NCI-H524 treated with DMSO at 0.1 percent for 48 hours (cell line): ENCODE measurements at regions not wholly inside any gene's neighbourhood (a gene's known extent, or its start where the extent isn't known, plus 50 kb on each side); places are given as distances from the start of the nearest gene placed in this dataset.
"Not testable (repeated sequence)": the region's sequence is repeated elsewhere in the genome, so short reads cannot be mapped to it uniquely, and the experiment has no call there.

ENCODE experiments used
- DNase-seq: peaks from one replicate; lab custom pipeline; 2025; lab: John Stamatoyannopoulos, UW

DNA sequence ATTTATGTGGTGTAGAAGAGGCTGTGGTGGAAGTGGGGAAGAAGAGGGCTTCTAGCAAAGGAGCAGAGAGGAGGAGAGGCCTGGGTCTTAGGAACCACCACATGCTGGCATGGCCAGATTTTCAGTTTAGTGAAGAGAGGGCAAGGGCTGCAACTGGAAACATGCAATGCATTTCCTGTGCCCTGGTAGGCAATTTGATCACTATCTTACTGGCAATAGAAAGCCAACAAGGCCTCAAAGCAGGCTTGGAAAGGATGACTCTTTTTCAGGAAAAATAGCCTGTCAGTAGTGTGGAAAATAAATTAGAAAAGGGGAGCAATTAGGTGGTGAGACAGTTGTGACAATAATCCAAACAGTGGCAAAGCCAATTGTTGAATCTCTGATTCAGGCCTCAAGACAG is 501.9 kb upstream of the ZFP42 start:
- DNase-seq, result no peak

DNA sequence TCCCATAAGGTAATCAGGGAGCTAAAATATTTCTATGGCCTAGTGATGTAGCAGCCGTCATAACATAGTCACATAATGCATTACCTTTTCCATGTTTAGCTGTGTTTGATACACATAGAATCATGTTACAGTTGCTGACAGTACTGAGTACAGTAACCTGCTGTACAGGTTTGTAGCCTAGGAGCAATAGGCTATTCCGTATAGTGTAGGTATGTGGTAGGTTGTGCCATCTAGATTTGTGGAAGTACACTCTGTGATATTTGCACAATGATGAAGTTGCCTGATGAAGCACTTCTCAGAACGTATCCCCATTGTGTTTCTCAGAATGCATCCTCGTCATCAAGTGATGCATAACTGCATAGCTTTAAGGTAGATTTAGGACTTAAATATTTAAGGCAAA is 495.6 kb upstream of the ZFP42 start:
- no peak for DNase-seq

DNA sequence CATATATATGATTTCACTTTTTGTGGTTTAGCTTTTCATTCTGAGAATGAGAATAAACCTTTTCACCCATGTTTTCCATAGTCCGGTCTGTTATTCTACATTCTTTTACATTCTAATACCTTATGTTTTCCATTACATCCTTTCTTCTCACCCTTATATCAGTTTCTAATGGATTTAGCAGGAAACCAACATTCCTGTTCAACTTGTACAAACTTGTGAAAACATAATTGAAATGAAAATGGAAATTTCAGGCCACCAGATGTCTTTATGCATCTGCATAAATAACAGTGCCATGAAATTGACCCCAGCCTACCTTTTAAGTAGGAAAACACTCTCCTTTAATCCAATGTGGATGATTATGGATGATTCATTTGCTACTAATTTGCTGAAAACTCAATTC is 494.8 kb upstream of the ZFP42 start:
- DNase-seq, result no peak

DNA sequence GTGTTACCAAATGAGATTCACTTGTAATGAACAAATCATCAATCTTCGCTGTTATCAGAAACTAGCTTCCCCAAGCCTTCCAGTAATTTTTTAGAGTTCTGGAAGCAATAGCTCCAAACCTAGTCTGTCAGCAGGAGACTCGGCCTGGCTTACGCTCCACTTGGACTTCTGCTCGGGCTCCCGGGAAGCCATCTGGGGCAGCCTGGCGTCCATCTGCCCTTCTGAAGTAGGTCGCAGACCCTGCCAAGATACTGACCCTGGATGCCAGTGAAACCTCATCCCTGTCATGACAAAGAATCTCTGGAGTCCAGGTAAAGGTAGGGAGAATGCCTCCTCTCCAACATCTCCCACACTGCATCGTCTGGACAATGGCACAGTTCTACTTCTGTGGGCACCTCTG is 493.8 kb upstream of the ZFP42 start:
- DNase-seq, result no peak

DNA sequence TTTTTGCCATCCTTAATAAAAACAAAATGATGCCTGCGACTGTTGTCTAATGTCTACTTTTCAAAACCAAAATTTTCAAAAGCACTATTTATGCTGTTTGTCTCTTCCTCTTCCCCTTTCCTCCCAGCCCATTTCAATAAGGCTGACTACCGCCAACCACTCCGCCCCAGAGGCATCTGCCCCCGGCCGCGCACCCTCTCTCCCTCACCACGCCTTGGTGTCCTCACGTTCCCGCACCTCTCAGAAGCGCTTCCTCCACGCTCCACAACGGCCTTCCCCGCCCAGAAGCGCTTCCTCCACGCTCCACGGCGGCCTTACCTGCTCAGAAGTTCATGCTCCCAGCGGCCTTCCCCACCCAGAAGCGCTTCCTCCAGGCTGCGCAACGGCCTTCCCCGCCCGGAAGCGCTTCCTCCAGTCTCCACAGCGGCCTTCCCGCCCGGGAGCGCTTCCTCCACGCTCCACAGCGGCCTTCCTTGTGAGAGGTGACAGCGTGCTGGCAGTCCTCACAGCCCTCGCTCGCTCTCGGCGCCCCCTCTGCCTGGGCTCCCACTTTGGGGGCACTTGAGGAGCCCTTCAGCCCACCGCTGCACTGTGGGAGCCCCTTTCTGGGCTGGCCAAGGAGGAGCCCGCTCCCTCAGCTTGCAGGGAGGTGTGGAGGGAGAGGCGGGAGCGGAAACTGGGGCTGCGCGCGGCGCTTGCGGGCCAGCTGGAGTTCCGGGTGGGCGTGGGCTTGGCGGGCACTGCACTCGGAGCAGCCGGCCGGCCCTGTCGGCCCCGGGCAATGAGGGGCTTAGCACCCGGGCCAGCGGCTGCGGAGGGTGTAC is 490.4 kb upstream of the ZFP42 start:
- no peak for DNase-seq

DNA sequence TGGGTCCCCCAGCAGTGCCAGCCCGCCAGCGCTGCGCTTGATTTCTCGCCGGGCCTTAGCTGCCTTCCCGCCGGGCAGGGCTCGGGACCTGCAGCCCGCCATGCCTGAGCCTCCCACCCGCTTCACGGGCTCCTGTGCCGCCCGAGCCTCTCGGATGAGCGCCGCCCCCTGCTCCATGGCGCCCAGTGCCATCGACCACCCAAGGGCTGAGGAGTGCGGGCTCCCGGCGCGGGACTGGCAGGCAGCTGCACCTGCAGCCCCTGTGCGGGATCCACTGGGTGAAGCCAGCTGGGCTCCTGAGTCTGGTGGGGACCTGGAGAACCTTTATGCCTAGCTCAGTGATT is 489.8 kb upstream of the ZFP42 start:
- not testable (repeated sequence) for DNase-seq

DNA sequence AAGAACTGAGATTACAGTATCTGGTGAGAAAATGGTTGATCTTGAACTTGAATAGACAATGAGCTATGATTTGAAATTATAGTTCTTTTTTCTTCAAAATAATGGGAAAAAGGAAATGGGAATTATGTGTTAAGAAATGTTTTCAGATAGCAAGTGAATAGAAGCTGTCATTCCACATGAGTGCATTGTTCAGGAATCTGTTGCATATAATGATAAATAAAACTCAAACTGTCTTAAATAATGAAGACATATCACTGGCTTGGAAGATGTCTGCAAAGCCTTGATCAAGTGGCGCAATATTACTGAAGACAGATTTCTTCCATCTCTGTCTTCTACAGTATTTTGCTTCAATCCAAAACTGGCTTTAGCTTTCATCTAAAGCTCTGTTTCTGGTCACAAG is 479.3 kb upstream of the ZFP42 start:
- DNase-seq, result no peak

DNA sequence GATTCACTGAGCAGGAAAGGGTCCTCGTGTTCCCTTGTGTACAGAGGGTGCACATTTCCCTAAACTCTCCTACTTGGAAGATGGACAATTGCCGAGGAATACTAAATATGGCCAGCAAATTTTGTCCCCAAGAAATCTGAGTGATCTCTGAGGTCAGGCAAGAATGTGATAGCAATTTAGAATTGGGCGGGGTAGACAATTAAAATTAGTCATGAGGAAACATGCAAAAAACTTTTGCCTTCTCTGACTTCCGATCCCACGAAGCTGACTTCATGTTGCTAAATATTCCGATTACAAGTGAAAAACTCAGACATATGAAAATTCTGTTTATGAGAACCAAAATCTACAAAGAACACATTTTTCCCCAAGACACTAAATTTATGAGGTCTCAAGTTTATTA is 453.9 kb upstream of the ZFP42 start:
- DNase-seq, result no peak

DNA sequence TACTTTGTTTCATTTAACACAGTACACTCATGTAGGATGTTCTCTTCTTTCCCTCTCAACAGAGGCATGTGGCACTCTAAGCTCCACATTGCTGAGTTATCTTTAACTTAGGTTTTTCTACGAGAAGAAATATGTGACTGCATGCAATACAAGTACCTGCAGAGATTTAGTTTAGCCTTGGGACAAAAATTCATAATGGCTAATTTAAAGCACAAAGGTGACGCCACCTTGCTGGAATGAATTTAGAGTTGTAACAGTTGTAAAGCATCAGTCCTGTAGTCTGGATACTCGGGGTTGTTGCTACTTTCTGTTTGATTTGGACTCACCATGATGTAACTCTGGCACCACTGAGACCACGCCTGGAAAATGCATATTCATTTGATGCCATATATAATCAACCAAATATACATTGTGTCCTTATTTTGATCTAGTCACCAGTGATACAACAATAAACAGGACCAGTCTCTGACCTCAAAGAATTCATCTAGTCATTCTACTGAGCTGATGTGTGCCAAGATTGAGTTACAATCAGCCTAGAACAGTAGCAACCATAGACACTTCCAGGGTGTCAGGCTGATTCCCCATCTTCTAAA is 451.0 kb upstream of the ZFP42 start:
- no peak for DNase-seq

DNA sequence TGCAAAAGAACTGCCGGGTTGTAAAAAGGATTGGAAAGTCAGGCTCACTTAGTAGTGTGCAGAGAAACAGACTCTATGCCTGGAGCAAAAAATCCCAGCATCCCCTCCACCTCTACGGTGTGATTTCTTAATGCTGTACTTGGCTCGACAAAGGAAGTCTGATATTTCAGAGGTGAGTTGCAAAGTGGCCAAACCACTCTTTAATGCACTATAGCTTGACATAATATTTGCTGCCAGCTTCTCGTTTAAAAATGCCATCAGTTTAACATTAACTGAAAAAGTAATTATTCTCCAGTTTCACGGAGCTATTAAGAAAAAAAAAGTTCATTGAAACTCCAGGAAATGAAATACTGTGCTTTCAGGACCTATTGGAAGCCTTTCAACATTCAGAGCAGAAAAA is 448.3 kb upstream of the ZFP42 start:
- no peak for DNase-seq

DNA sequence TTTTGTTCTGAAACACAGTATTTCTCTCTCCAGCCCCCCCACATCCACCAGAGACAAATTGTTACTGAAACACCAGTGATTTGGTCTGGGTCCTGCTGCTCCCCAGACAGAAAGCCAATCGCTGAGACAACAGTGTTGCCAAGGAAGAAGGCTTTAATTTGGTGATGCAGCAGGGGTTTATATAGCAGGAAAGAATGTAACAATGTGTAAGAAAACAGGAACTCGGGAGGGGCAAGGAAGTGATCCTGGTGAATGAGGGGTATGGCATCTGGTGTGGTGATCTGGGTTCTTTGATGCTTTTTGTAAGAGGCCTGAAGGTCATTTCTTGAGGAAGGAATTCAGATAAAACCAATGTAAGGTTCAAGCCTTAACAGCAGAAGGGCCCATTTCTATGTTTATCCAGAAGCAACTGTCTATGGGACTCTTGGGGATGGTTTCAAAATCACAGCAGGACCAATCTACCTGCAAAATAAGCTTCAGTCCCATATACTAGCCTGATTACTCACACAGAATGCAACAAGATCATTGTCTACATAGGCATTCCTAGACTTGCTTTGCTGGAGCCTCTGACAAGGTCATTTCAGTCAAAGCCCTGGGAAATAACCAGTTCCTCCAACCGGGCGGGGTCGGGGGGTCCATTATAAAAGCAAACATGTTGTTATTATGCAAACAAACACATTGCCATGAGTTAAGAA is 445.2 kb upstream of the ZFP42 start:
- DNase-seq, result no peak

DNA sequence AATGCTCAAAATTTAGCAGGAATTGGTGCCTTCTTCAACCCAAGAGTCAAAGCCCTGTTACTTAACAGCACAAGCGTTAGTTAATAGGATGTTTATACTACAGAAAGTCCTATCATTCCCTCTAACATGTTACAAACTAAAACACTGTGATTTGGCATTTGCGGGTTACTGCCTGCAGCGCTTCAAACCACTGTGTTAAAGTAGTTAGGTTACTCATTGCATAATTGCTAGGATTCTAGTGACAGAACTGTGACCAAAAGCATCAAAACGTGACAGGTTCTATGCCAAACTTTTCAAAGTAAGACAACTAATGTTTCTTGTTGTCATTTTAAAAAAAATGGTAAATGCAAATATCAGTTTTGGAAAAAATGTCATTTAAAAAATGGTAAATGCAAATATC is 442.8 kb upstream of the ZFP42 start:
- no peak for DNase-seq

DNA sequence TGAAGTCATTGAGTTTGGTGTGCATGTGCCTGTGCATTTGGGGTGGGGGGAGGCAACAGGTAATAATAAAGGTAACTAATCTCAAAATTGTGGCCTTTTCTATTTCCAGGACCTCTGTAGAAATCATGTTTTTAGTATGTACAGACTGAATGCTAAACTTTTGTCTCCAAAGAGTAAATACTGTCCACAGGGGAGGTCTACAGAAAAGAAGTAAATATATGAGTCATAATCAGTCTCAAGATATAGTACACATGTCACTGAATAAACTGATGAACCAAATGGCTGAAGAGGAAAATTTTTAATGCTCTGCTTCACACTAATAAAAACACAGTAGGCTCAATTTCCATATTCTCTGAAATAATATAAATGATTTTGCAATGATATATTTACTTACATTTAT is 440.4 kb upstream of the ZFP42 start:
- DNase-seq, result no peak

DNA sequence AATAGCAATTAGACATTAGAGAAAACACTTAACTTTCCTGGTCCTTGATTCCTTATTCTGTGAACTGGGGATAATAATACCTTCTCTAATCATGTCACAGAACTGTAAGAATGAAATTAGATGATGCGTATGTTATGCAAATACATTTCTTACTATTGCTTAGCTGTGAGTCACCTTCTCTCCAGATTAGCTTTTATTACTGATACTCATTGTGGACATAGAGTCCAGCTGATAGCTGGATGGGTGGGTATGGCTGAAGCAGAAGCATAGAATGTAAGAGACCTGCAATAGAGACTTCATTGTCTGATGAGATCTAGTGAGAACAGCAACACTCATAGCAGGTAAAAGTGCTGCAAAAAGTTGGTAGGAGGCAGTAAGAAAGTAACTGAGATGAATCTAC is 437.2 kb upstream of the ZFP42 start:
- DNase-seq, result no peak

DNA sequence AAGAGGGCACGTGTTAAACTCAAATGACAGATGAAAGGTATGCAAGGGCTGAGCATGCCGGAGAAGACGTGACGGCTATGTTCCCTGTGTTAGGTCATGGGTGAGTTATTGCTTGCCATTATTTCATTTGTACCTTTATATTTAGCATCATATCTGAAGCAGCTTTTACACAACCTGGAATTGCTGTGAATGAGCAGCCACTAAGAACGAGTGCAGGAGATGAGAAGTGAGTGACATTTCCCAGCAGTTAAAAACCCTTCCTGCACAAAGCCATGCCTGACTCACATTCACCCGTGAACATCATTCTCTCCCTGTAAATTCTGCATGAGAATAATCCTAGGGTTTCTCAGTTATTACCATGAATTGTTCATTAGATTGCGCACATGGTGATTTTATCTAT is 433.2 kb upstream of the ZFP42 start:
- DNase-seq, result no peak

DNA sequence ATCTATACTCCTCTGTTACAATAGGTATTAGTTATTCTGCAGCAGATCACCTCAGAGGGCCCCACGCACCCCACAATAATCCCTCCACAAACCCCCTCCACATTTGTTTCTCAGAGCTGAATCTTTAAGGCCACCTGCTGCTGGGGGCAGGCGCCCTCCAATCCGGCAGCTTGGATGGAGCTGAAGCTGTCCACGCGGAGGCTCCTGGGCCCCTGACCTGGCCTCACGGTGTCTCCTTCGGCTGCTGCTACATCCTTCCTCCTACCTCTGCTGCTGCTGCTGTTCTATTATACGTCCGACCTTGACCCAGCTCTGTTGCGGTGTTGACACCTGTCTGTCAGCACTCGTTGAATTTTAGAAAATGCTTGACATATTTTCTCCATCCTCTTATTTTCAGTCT is 430.2 kb upstream of the ZFP42 start:
- no peak for DNase-seq

DNA sequence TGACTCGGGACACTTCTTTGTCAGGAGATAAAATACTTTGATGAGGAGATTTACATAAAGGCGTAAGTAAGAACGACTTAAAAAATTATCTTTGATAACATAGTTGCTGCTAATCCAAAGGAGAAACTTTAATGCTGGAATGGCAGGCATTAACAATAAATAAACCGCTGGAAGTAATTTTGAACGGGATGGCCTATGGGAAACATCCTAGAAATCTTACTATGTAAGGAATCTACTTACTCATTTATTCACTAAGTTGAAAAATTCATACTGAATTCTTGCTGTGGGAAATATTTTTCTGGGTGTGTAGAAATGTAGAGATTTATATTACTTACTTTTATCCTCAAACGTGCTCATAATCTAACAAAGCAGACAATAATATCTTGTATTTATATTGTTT is 425.7 kb upstream of the ZFP42 start:
- no peak for DNase-seq

DNA sequence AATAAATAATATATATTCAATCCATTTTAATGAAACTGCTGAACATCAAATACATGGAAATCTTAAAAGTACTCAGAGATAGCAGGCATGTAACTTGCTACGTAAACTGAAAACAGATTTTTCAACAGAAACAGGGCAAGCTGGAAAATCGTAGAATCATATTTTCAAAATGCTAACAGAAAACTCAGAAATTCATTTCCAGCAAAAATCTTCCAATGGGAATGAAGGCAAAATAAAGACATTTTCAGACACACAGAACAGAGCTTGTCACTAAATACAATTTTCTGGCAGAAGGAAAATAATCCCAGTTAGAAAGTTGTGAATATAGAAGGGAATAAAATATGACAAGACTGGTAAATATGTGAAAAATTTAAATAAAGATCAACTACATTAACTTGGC is 419.9 kb upstream of the ZFP42 start:
- no peak for DNase-seq

DNA sequence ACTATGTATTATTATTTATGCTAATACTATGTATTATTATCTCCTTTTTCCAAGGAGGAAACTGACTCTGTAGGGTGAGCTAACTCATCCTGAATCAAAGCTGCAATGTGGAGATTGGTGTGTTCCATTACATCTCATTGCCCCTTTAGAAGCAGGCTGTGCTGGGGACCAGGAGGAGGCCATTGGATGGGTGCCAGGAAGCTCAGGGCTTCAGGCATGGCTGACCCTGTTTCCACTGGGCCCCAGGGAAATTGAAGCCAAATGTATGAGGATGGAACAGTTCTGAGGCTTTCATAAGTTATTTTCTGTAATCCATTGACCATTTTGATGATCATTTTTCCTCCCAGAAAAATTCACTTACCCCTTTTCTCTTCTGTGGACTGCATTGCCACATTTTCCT is 418.8 kb upstream of the ZFP42 start:
- no peak for DNase-seq

DNA sequence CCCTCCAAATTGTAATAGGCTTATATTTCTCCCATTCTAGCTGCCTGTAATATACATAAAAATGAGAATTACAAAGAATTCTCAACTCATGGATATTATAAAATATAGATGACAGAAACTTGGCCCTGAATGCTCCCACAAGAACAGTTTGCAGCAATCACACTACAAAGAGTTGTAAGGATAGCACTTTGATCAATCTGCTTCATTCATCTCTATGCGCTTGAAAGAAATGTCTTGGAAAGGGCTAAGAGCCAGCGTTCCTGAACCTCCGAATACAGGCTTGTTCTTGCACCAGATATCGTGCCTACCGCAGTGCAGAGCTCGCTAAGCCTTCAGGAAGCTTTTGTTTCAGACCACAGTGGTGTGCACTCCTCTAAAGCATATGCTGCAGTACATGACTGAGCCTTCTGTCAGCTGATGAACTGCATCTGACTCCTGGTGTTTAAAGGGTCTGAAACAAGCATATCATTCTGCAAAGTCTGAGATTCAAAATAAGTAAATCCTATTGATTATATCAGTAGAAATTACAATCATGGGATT is 417.6 kb upstream of the ZFP42 start:
- no peak for DNase-seq

DNA sequence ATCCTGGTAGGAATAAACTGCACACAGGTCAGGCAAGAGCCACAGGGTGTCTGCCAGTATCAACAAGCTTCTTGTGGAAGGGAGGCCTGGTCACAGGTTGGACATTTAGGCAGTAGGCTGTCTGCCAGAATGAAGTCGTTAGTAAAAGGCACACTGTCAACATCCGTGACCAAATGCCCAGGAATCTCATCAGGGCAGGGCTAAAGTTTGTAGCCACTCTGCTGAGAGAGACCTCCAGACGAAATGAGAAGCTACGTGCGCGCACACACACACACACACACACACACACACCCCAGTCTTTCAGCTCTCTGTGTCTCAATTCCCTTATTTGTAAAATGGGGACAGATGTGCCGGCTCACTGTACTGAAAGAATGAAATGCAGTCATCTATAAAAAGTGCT is 408.7 kb upstream of the ZFP42 start:
- no peak for DNase-seq

DNA sequence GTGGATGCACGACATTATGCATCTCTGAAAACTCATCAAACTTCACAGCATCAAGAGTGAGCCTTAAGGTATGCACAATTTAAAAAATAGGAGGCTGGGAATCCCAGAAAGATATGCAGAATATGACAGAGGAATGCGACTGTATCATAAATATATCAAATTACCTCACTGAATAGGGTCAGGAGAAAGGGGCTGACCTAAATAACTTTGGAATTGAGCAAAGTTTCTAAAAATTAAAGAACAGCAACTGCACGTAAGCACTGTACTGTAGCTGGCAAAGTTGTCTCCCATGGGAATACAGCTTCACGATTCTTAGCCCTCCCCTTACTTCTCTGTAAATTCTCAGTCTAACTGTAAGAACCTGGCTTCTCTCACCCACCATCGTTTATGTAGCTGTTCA is 397.4 kb upstream of the ZFP42 start:
- no peak for DNase-seq

DNA sequence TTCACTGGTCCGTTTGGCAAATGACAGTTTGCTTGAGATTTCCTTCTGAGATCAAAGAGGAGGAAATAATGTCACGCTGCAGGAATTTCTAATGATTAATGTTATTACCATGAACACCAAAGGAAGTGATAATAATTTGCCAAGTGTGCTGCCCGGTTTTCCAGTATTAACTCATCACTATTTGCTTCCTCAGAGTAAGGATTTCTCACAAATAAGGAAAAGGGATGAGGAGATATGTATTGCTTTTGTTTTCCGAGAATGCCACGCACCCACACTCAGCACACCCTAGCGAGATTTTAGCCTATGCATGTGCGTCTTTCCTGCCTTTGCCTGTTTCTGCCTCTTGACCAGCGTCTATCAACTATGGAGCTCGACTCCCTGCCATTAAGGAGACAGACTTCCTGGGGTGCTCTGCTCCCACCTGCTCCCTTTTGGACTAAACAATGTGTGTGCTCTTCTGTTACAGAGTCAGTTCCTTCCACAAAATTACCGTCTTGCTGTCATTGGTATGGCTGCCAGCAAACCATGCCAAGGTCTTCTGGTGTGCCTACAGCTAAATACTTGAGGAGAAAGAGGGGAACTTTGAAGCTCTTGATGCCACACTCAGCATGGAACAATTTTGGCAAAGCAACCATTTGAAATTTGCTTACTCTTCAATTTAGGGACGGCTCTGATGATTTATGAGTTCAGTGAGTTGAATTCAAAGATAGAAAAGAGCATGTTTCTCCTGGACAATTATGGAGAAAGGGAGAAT is 393.1 kb upstream of the ZFP42 start:
- DNase-seq, result no peak
